DMS79 treated with DMSO at 0.1 percent for 48 hours (cell line): ENCODE measurements at regions not wholly inside any gene's neighbourhood (a gene's known extent, or its start where the extent isn't known, plus 50 kb on each side); places are given as distances from the start of the nearest gene placed in this dataset.

Experiments used
- DNase-seq: peaks from one replicate; lab custom pipeline; 2025; lab: John Stamatoyannopoulos, UW

DNA sequence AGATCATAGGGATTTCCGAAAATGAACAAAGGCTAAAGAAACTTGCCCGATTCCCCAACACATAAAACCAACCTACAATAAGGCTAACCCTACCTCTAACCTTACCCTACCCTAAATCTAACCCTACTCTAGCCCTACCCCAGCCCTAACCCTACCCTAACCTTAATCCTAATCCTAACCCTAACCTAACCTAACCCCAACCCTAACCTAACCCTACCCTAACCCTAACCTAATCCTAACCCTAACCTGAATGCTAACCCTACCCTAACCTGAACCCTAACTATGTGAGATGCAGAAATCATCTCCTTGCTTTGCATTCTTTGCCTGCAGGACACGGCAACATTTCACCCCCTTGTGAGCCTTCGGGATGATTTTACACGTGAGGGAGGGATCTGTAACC, 67.6 kb upstream of the SOX1 start:
- DNase-seq, result no peak

DNA sequence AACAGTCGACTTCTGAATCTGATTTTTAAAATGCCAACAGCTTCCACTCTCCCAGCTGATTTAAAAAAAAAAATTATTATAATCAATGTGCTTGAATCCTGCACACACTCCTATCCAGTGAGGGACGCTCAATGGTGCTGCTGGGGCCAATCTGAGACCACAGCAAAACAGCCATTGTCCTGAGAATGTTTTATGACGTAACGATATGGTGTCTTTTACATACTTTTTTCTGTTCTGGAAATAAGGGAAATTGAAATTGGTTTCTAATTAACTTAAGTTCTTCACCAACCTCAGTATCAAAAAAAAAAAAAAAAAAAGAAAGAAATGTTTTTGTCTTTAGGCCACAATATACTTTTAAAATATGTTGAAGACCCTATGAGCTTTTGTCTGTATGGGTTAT, 66.1 kb upstream of the SOX1 start:
- DNase-seq, result no peak

DNA sequence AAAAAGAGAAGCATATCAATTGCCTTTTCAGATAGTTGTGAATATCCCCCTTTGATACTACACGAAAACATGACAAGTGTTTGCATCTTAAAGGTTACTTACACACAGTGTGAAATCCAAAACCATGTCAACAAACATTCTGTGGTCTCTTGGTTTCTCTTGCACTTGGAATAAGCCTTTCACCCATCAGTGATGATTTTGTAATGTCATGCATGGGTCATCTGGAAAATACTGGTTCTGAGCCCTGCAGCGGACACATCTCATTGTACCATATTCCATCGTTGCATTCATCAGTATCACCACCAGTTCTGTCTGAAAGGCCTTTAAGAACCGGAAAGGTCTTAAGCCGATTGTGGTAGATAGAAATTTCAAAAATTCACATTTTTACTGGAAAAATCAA, 65.4 kb upstream of the SOX1 start:
- DNase-seq, result no peak

DNA sequence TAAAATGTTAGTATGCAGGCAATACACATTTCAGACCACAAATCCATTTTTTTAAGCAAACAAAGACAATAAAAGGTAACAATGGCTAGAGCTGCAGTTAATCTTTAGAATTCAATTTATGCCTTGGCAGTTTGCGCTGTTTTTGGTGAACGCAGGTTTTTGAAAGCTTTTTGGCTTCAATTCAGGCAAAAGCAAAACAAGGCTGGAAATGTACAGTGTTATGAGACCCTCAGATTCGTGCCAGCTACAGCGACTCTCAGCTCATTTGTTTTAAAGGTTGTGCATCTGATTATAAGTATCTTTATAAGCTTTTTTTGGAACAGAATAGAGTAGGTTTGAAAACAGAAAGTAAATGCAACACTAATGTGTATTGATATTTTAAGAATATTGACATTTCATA, 63.6 kb upstream of the SOX1 start:
- no peak for DNase-seq

DNA sequence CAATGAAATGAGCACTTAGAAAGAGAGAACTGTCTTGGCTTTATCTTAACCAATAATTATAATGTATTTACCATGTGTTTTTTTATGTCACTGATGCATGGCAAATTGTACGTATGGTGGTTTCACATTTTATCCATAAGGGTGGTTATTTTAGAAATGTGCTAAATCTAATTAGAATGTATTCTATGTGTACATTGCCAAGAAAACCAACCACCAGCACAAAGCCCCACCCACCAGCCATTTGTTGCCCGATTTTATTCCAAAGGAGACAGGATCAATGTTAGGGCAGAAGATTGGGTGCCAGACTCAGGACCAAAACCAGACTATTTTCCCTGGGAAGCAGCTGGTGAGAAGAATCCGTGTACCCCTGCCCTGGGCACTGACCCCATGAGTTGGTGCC, 63.0 kb upstream of the SOX1 start:
- no peak for DNase-seq

DNA sequence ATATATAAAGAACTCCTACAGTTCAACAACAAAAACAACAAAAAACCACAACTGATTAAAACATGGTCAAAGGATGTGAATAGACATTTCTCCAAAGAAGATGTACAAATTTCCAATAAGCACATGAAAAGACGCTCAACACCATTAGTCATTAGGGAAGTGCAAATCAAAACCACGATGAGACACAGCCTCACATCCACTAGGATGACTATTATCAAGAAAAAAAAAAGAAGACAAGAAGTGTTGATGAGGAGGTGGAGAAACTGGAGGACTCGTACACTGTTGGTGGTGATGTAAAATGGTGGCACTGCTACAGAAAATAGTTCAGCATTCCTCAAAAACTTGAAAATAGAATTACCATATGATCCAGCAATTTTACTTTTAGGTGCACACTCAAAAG, 61.0 kb upstream of the SOX1 start:
- no peak for DNase-seq

DNA sequence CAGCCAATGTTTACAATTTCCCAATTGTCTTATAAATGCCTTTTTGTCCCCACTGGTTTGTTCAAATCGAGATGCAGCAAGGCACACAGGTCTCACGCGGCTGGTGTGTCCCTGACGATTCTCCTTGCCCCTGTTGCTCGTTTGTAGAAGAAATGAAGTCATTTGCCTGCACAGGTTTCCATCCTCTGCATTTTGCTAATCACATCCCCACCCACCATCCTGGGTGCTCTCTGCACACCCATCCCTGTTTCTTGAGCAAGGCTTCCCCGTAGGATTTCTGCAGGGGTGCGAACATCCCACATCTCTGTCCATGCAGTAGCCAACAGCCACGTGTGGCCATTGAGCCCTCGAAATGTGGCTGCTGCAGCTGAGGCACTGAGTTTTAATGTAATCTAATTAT, 59.8 kb upstream of the SOX1 start:
- no peak for DNase-seq

DNA sequence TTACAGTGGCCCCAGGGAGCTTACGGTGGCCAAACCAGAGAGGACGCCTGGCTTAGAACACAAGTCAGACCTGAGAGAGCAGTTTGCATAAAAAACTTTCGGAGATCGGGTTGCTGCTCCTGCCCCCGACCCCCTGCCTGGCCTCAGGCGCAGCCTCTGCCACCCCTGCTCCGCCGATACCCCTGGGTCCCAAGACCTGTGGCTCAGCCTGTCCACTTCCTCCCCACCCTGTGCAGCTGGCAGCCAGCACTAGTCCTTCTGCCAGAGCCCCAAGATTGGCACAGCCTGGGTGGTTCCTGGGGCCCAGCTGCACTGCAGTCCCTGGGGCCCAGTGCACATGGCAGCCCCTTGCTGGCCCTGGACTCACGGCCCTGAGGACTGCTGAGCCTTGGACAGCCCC, 56.2 kb upstream of the SOX1 start:
- DNase-seq, result no peak

DNA sequence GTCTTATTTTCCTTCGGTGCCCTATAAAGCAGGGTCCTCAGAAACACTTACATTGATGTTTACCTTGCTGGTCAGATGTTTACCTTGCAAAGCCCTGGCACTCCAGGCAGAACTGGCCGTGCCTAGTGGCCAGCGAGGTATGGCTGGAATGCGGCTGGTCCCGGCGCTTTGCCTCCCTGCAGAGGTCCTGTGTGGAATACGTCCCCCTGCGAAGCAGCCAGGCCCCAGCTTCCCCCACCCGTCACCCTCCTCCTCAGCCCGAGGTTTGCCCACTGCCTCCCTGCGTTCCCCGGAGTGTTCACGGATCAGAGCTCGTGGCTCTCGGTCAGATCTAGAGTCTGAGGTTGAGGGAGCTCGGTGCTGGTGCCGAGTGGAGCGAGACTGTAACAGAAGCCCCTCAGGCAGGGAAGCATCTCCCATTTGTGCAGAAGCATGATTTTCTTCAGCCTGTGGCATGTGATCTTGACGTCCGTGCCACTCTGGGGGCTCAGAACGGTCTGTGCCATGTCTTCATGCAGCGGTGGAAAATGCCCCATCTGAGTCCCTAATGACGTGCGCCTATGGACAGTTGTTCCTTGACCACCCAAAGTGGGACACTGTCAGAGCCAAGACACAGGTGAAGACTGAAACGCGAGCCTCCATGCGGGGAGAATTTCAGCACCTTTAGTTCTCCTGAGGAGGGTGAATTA, 54.8 kb upstream of the SOX1 start:
- no peak for DNase-seq

DNA sequence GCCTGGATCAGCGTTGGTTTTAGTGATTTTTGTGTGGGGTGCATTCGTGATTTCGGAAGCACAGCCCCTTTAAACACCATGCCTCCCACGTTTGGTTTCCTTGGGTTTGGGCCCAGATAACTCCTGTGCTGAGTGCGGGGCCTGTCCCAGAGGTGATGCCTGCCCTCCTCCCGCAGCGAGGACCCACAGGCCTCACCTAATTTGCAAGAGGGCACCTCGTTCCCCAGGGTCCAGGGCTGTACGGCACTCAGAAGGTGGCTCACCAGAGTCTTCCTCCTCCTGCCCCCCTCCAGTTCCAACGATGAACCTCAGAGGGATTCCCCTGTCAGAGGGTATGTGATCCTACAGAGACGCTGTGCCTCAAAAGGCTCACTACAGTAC, 54.3 kb upstream of the SOX1 start:
- DNase-seq, result no peak

DNA sequence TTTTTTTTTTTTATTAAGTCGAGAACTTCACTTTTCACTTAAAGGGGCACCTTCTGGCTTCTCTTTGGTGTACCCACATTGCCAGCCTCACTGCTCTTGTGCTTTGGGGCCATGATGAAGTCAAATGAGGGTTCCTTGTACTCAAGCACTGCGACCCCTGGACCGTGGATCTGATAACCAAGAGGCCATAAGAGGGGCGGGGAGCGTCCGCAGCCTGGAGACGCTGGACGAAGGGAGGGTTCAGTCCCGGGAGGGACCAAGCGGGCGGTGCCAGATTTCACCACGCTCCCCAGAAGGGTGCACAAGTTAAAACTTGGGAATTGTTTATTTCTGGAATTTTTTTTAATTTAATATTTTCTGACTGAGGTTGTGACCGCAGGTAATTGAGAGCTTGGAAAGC, 53.3 kb upstream of the SOX1 start:
- DNase-seq, result no peak

DNA sequence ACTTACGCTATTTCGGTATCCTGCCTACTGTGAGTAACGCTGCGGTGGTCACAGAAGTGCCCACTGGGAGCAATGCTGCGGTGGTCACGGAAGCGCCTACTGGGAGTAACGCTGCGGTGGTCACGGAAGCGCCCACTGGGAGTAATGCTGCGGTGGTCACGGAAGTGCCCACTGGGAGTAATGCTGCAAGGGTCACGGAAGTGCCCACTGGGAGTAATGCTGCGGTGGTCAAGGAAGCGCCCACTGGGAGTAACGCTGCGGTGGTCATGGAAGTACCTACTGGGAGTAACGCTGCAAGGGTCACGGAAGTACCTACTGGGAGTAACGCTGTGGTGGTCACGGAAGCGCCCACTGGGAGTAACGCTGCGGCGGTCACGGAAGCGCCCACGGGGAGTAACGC, 52.1 kb upstream of the SOX1 start:
- no peak for DNase-seq
